Right cardiac atrium (tissue), 5 donors: ENCODE measurements at regions not wholly inside any gene's neighbourhood (a gene's known extent, or its start where the extent isn't known, plus 50 kb on each side); places are given as distances from the start of the nearest gene placed in this dataset.
A peak's percentile ranks its signal among the peaks of the same experiment; 100 is the strongest.

Experiments
- ATAC-seq, 2 donors: fragments of 200-7000 bp; cut with Tn5 transposase; one replicate each; pipeline versions ENCODE4 v1.8.0 to v1.9.1; 2020; ENCODE audit warnings: moderate library complexity in 2 of 2, mild to moderate bottlenecking in 1 of 2
- DNase-seq, 3 donors: peaks; one replicate each; pipeline ENCODE4 v3.0.0-alpha.2; 2020
- H3K27ac ChIP-seq: one replicate; pipeline ENCODE4 v1.5.1; 2013; ENCODE audit warnings: mild to moderate bottlenecking, low read length, control low read depth, moderate library complexity
- H3K27me3 ChIP-seq: one replicate; pipeline ENCODE4 v1.6.1; 2013; ENCODE audit not compliant: control insufficient read depth, insufficient read depth
- H3K4me1 ChIP-seq: one replicate; pipeline ENCODE4 v1.6.1; 2013; ENCODE audit warnings: low read length; ENCODE audit not compliant: control insufficient read depth, insufficient read depth
- H3K4me3 ChIP-seq: one replicate; pipeline ENCODE4 v1.5.1; 2013; ENCODE audit warnings: low read length, control low read depth
- H3K9me3 ChIP-seq: one replicate; pipeline ENCODE4 v1.6.1; 2013; ENCODE audit warnings: low read length; ENCODE audit not compliant: control insufficient read depth
- WGBS: extraction: QIAGEN DNeasy Blood & Tissue Kit; methylation state at CpG from one replicate; pipeline ENCODE4 v1.1.7; 2013; 5-methylcytosine and 5-hydroxymethylcytosine counted together
- intact Hi-C, 4 donors: fragments of 100-400 bp; cut with DNase I; formaldehyde crosslinking; loops; one replicate each; pipeline versions ENCODE4 v1.11.0 to v1.14.0; 2022 to 2023
- donor health status: healthy with polysubstance abuse.
- donor health status: DM: no; HTN: yes; CAD: no.
- donor health status: DM: no; HTN: no; CAD: no.
- donor health status: DM: no; HTN: yes; CAD: no; lungs with severe emphysema.
- donor health status: DM: yes; HTN: yes; CAD: no.

GRCh38 chr6:139639507-139639906, 265.1 kb upstream of the CITED2 start:
- H3K27me3 ChIP-seq, result no peaks in the 10 kb centered on the region
- 87% methylated on average over 5 of the region's 5 CpGs for WGBS
- H3K27ac ChIP-seq, result no peak overlapping the region
- intact Hi-C loops, result no loop called here
- no peaks in the 10 kb centered on the region for H3K9me3 ChIP-seq
- ATAC-seq, result no peak
- peaks cover 5% of the 10 kb centered on the region for H3K4me1 ChIP-seq
- no peak for DNase-seq
- H3K4me3 ChIP-seq, result no peak overlapping the region

GRCh38 chr6:139638179-139638941, 263.9 kb upstream of the CITED2 start:
- Histone ChIP-seq H3K9me3 (no peaks in the 10 kb centered on the region), H3K27ac (no peak overlapping the region), H3K27me3 (no peaks in the 10 kb centered on the region), H3K4me3 (no peak overlapping the region), H3K4me1 (no peaks in the 10 kb centered on the region)
- no peak for ATAC-seq
- WGBS, result 65% methylated on average over 5 of the region's 5 CpGs
- no peak for DNase-seq
- intact Hi-C loops, result no loop called here

GRCh38 chr6:139637766-139638165, 263.3 kb upstream of the CITED2 start:
- no peaks in the 10 kb centered on the region for H3K9me3 ChIP-seq
- no peaks in the 10 kb centered on the region for H3K4me1 ChIP-seq
- intact Hi-C loops, result no loop called here
- H3K27me3 ChIP-seq, result no peaks in the 10 kb centered on the region
- no peak overlapping the region for H3K4me3 ChIP-seq
- no peak overlapping the region for H3K27ac ChIP-seq
- no peak for DNase-seq
- no peak for ATAC-seq

- Histone ChIP-seq H3K9me3 (no peaks in the 10 kb centered on the region), H3K27ac (no peak overlapping the region), H3K27me3 (no peaks in the 10 kb centered on the region), H3K4me3 (no peak overlapping the region), H3K4me1 (no peaks in the 10 kb centered on the region)
- DNase-seq (no peak), ATAC-seq (no peak)
- WGBS, result 70% methylated on average over 1 of the region's 1 CpG
- intact Hi-C loops, result no loop called here
These were observed 261.9 kb upstream of the CITED2 start for GRCh38 chr6:139636391-139636790.

GRCh38 chr6:139635401-139636130, 261.1 kb upstream of the CITED2 start:
- H3K4me1 ChIP-seq, result no peaks in the 10 kb centered on the region
- H3K27ac ChIP-seq, result no peak overlapping the region
- H3K9me3 ChIP-seq, result no peaks in the 10 kb centered on the region
- WGBS, result 95% methylated on average over 8 of the region's 8 CpGs
- intact Hi-C loops, result no loop called here
- H3K4me3 ChIP-seq, result no peak overlapping the region
- DNase-seq, result no peak
- H3K27me3 ChIP-seq, result no peaks in the 10 kb centered on the region
- ATAC-seq, result no peak

GRCh38 chr6:139632840-139633239, 258.4 kb upstream of the CITED2 start:
- Histone ChIP-seq H3K27ac (no peak overlapping the region), H3K4me1 (no peaks in the 10 kb centered on the region), H3K9me3 (no peaks in the 10 kb centered on the region), H3K4me3 (no peak overlapping the region), H3K27me3 (no peaks in the 10 kb centered on the region)
- ATAC-seq (no peak), DNase-seq (no peak)
- 59% methylated on average over 1 of the region's 1 CpG for WGBS
- intact Hi-C loops, result no loop called here

- H3K27ac ChIP-seq, result no peak overlapping the region
- 75% methylated on average over 1 of the region's 1 CpG for WGBS
- intact Hi-C loops, result no loop called here
These were observed 253.8 kb upstream of the CITED2 start for GRCh38 chr6:139628270-139628669.

GRCh38 chr6:139627091-139627490, 252.6 kb upstream of the CITED2 start:
- WGBS, result 59% methylated on average over 1 of the region's 1 CpG
- no peaks in the 10 kb centered on the region for H3K9me3 ChIP-seq
- intact Hi-C loops, result no loop called here
- H3K4me3 ChIP-seq, result no peak overlapping the region
- ATAC-seq, result no peak
- peaks cover 2% of the 10 kb centered on the region for H3K4me1 ChIP-seq
- H3K27me3 ChIP-seq, result no peaks in the 10 kb centered on the region
- H3K27ac ChIP-seq, result no peak overlapping the region
- DNase-seq, result no peak

More at GRCh38 chr6:139628270-139628669, 253.8 kb upstream of the CITED2 start:
- no peak overlapping the region for H3K4me3 ChIP-seq
- H3K9me3 ChIP-seq, result no peaks in the 10 kb centered on the region
- ATAC-seq, result no peak
- DNase-seq, result no peak
- no peaks in the 10 kb centered on the region for H3K27me3 ChIP-seq
- H3K4me1 ChIP-seq, result peaks cover 2% of the 10 kb centered on the region

GRCh38 chr6:139625998-139626975, 251.8 kb upstream of the CITED2 start:
- Histone ChIP-seq H3K27ac (no peak overlapping the region), H3K4me3 (no peak overlapping the region), H3K4me1 (peaks cover 2% of the 10 kb centered on the region), H3K27me3 (no peaks in the 10 kb centered on the region), H3K9me3 (no peaks in the 10 kb centered on the region)
- 37% methylated on average over 5 of the region's 5 CpGs for WGBS
- ATAC-seq (peak; percentile 57 to 71), DNase-seq (peak in 2 of 3 donors; percentile 27 to 46)
- intact Hi-C loops, result no loop called here

GRCh38 chr6:139625081-139625939, 250.9 kb upstream of the CITED2 start:
- no peak overlapping the region for H3K4me3 ChIP-seq
- no peak for ATAC-seq
- intact Hi-C loops, result no loop called here

More at GRCh38 chr6:139625081-139625939, 250.9 kb upstream of the CITED2 start:
- DNase-seq, result no peak
- Histone ChIP-seq H3K27ac (no peak overlapping the region), H3K27me3 (no peaks in the 10 kb centered on the region), H3K9me3 (no peaks in the 10 kb centered on the region), H3K4me1 (peaks cover 2% of the 10 kb centered on the region)
- 78% methylated on average over 6 of the region's 6 CpGs for WGBS
